ENCODE measurements at regions not wholly inside any gene's neighbourhood (a gene's known extent, or its start where the extent isn't known, plus 50 kb on each side); places are given as distances from the start of the nearest gene placed in this dataset.

- ATAC-seq: no peak
- ChIA-PET CTCF (no interaction called here), POLR2A (no interaction called here)
- H3K4me3 Mint-ChIP-seq: no peak overlapping the region
- DNase-seq (ENCODE audit: low spot score): no peak
- H3K4me1 Mint-ChIP-seq: peaks cover 9% of the 10 kb centered on the region
- H3K27me3 Mint-ChIP-seq (ENCODE audit: low read depth): no peaks in the 10 kb centered on the region
- no peak for TF ChIP-seq ZBTB43 (CRISPR knock-in tag; IDR thresholded peaks at IDR 0.05)
- no peak for TF ChIP-seq ZNF396 (CRISPR knock-in tag; IDR thresholded peaks at IDR 0.05; ENCODE audit: borderline replicate concordance)
- TF ChIP-seq KAT7 (CRISPR knock-in tag; IDR thresholded peaks at IDR 0.05; ENCODE audit: borderline replicate concordance): no peak
- no peaks in the 10 kb centered on the region for H3K36me3 Mint-ChIP-seq
- no peak overlapping the region for H3K27ac Mint-ChIP-seq
- H3K9me3 Mint-ChIP-seq: no peaks in the 10 kb centered on the region
Observed at GRCh38 chr2:150784389-150784788, 296.9 kb upstream of the RND3 start.

GRCh38 chr2:150783896-150784295 lies 296.4 kb upstream of the RND3 start:
- Mint-ChIP-seq H3K9me3 (no peaks in the 10 kb centered on the region), H3K4me1 (peaks cover 12% of the 10 kb centered on the region), H3K36me3 (no peaks in the 10 kb centered on the region), H3K27me3 (ENCODE audit: low read depth) (no peaks in the 10 kb centered on the region), H3K4me3 (no peak overlapping the region), H3K27ac (no peak overlapping the region)
- no peak for ATAC-seq
- ChIA-PET CTCF (no interaction called here), POLR2A (no interaction called here)
- no peak for TF ChIP-seq ZNF532 (CRISPR knock-in tag; IDR thresholded peaks at IDR 0.05; ENCODE audit: borderline replicate concordance)
- no peak for TF ChIP-seq ZNF219 (CRISPR knock-in tag; IDR thresholded peaks at IDR 0.05; ENCODE audit: borderline replicate concordance)
- no peak for TF ChIP-seq FOXK1 (CRISPR knock-in tag; IDR thresholded peaks at IDR 0.05)
- no peak for TF ChIP-seq CDX4 (CRISPR knock-in tag; IDR thresholded peaks at IDR 0.05; ENCODE audit: borderline replicate concordance)
- no peak for TF ChIP-seq NR1H2 (CRISPR knock-in tag; IDR thresholded peaks at IDR 0.05)
- no peak for TF ChIP-seq RORB (CRISPR knock-in tag; IDR thresholded peaks at IDR 0.05)
- TF ChIP-seq E2F4 (CRISPR knock-in tag; IDR thresholded peaks at IDR 0.05; ENCODE audit: borderline replicate concordance, low read depth): no peak
- no peak for TF ChIP-seq NFE2L1 (CRISPR knock-in tag; IDR thresholded peaks at IDR 0.05)
- no peak for TF ChIP-seq ZNF425 (CRISPR knock-in tag; conservative IDR thresholded peaks at IDR 0.05)
- no peak for TF ChIP-seq EMX1 (CRISPR knock-in tag; IDR thresholded peaks at IDR 0.05)
- no peak for TF ChIP-seq ZSCAN18 (CRISPR knock-in tag; IDR thresholded peaks at IDR 0.05)
- no peak for TF ChIP-seq SMAD3 (CRISPR knock-in tag; IDR thresholded peaks at IDR 0.05; ENCODE audit: borderline replicate concordance)
- TF ChIP-seq TP53 (CRISPR knock-in tag; IDR thresholded peaks at IDR 0.05): no peak
- DNase-seq (ENCODE audit: low spot score): no peak

Measured in WTC11 (cell line).